HCT116 (cell line): ENCODE measurements at regions not wholly inside any gene's neighbourhood (a gene's known extent, or its start where the extent isn't known, plus 50 kb on each side); places are given as distances from the start of the nearest gene placed in this dataset.

Source experiments
- ATAC-seq: fragments of 200-7000 bp; cut with Tn5 transposase; 2 replicates; pipeline ENCODE4 v1.9.1; 2020; ENCODE audit warnings: mild to moderate bottlenecking, moderate library complexity
- BruUV-seq: library from RNA; stranded (reverse); fragments of 400-500 nt; replicated peaks from 2 replicates; lab custom pipeline; 2021; lab: Mats Ljungman, UMichigan
- CTCF ChIA-PET: fragments of 300-600 bp; sonication (Branson Sonifier 250); formaldehyde crosslinking; loops from one replicate; lab custom pipeline; 2021; ENCODE audit warnings: antibody characterized with exemption; lab: Charles Lee
- POLR2A ChIA-PET: fragments of 300-600, 350-600 bp; sonication (Branson Sonifier 250); formaldehyde crosslinking; loops from one replicate; lab custom pipeline; 2021; ENCODE audit warnings: antibody characterized with exemption; lab: Charles Lee
- RAD21 ChIA-PET, 2 experiments: fragments of 300-600 bp; sonication (Branson Sonifier 250); formaldehyde crosslinking; loops; one replicate each; lab custom pipeline; 2023; ENCODE audit warnings: low total read pairs in 2 of 2; ENCODE audit not compliant: uncharacterized antibody in 2 of 2, unreplicated experiment in 2 of 2, low non-redundant PET in 1 of 2; lab: Charles Lee
- DNase-seq: peaks from one replicate; pipeline ENCODE4 v3.0.0-alpha.2; 2010; ENCODE audit warnings: low read depth, low spot score
- H2AFZ ChIP-seq: fragments of 200-600 bp; shearing (Covaris generic), sonication (generic); 2 replicates; pipeline ENCODE4 v1.6.1; 2017; ENCODE audit warnings: low read depth, mixed run types, mixed read lengths, antibody characterized with exemption, low read length; ENCODE audit not compliant: poor library complexity, severe bottlenecking
- H3K27ac ChIP-seq: 2 replicates; pipeline ENCODE4 v1.5.1; 2012; ENCODE audit warnings: low read depth, low read length
- H3K27me3 ChIP-seq: fragments of 200-600 bp; sonication (generic); 2 replicates; pipeline ENCODE4 v1.6.1; 2016; ENCODE audit warnings: mixed run types, low read length, mixed read lengths; ENCODE audit not compliant: insufficient read depth
- H3K36me3 ChIP-seq, 2 experiments: fragments of 200-500 bp in 1 of 2; fragments of 200-600 bp in 1 of 2; sonication (Bioruptor generic) in 1 of 2; sonication (generic) in 1 of 2; 2 replicates each; pipeline versions ENCODE4 v1.5.1 to v1.6.1; 2014 to 2016; ENCODE audit warnings: low read length in 2 of 2, inconsistent platforms in 1 of 2, mixed read lengths in 1 of 2, mixed run types in 1 of 2; ENCODE audit not compliant: insufficient read depth in 2 of 2, control insufficient read depth in 1 of 2
- H3K4me1 ChIP-seq, 2 experiments: fragments of 200-600 bp in 1 of 2; sonication (generic) in 1 of 2; 2 replicates each; pipeline versions ENCODE4 v1.5.1 to v1.6.1; 2012 to 2017; ENCODE audit warnings: low read length in 2 of 2, inconsistent platforms in 1 of 2, mild to moderate bottlenecking in 1 of 2, mixed read lengths in 1 of 2, mixed run types in 1 of 2, moderate library complexity in 1 of 2; ENCODE audit not compliant: insufficient read depth in 2 of 2, control insufficient read depth in 1 of 2
- H3K4me2 ChIP-seq: fragments of 200-600 bp; sonication (generic); 2 replicates; pipeline ENCODE4 v1.6.1; 2017; ENCODE audit warnings: mixed run types, low read length, mixed read lengths
- H3K4me3 ChIP-seq, 2 experiments: fragments of 200-600 bp in 1 of 2; sonication (generic) in 1 of 2; replicated peaks in 1 of 2; 2 replicates each; pipeline ENCODE4 v1.5.1; 2011 to 2016; ENCODE audit warnings: low read length in 2 of 2, control low read depth in 1 of 2, low read depth in 1 of 2, mild to moderate bottlenecking in 1 of 2, mixed read lengths in 1 of 2, mixed run types in 1 of 2
- H3K79me2 ChIP-seq: fragments of 200-600 bp; sonication (generic); 2 replicates; pipeline ENCODE4 v1.6.1; 2017; ENCODE audit warnings: mild to moderate bottlenecking, mixed run types, low read length, moderate library complexity, mixed read lengths; ENCODE audit not compliant: insufficient read depth
- H3K9ac ChIP-seq: fragments of 200-600 bp; sonication (generic); 2 replicates; pipeline ENCODE4 v1.6.1; 2016; ENCODE audit warnings: low read length, mixed read lengths
- H3K9me2 ChIP-seq: fragments of 200-600 bp; sonication (generic), shearing (Covaris generic); 2 replicates; pipeline ENCODE4 v1.6.1; 2017; ENCODE audit warnings: mixed run types, mild to moderate bottlenecking, moderate library complexity; ENCODE audit not compliant: insufficient read depth
- H3K9me3 ChIP-seq, 2 experiments: fragments of 200-500 bp in 1 of 2; fragments of 200-600 bp in 1 of 2; sonication (Bioruptor generic) in 1 of 2; sonication (generic) in 1 of 2; 2 replicates each; pipeline ENCODE4 v1.6.1; 2014 to 2017; ENCODE audit warnings: low read length in 2 of 2, mixed read lengths in 2 of 2, inconsistent platforms in 1 of 2, low read depth in 1 of 2, mild to moderate bottlenecking in 1 of 2, mixed run types in 1 of 2, moderate library complexity in 1 of 2; ENCODE audit not compliant: control insufficient read depth in 1 of 2, insufficient read depth in 1 of 2
- H4K20me1 ChIP-seq: fragments of 200-600 bp; sonication (generic), shearing (Covaris generic); 2 replicates; pipeline ENCODE4 v1.6.1; 2017; ENCODE audit warnings: mixed run types, mild to moderate bottlenecking, moderate library complexity; ENCODE audit not compliant: insufficient read depth
- ATF3 ChIP-seq: IDR thresholded peaks from 2 replicates; pipeline ENCODE4 v1.6.1; 2012
- CBX3 ChIP-seq: IDR thresholded peaks from 2 replicates; pipeline ENCODE4 v1.6.1; 2012; ENCODE audit warnings: low read depth
- CEBPB ChIP-seq: IDR thresholded peaks from 2 replicates; pipeline ENCODE4 v1.6.1; 2012; ENCODE audit warnings: low read depth
- EGR1 ChIP-seq: IDR thresholded peaks from 2 replicates; pipeline ENCODE4 v1.6.1; 2012; ENCODE audit warnings: low read depth
- ELF1 ChIP-seq: IDR thresholded peaks from 2 replicates; pipeline ENCODE4 v1.6.1; 2012; ENCODE audit warnings: low read depth, borderline replicate concordance
- EZH2 ChIP-seq: fragments of 200-600 bp; sonication (generic); IDR thresholded peaks from 2 replicates; pipeline ENCODE4 v1.6.1; 2017; ENCODE audit warnings: antibody characterized with exemption, mixed run types
- EZH2phosphoT487 ChIP-seq: fragments of 200-600 bp; IDR thresholded peaks from 2 replicates; pipeline ENCODE4 v1.6.1; 2018; ENCODE audit warnings: antibody characterized with exemption, borderline replicate concordance
- FOSL1 ChIP-seq: IDR thresholded peaks from 2 replicates; pipeline ENCODE4 v1.6.1; 2012; ENCODE audit warnings: low read depth
- JUND ChIP-seq: IDR thresholded peaks from 2 replicates; pipeline ENCODE4 v1.6.1; 2012
- POLR2A ChIP-seq: IDR thresholded peaks from 2 replicates; pipeline ENCODE4 v1.7.0; 2011; ENCODE audit warnings: borderline replicate concordance; ENCODE audit not compliant: insufficient read depth, insufficient read length; ENCODE audit errors: extremely low read depth
- POLR2AphosphoS5 ChIP-seq: IDR thresholded peaks from 2 replicates; pipeline ENCODE4 v1.6.1; 2011; ENCODE audit warnings: mild to moderate bottlenecking, low read depth, low read length, moderate library complexity
- RAD21 ChIP-seq: IDR thresholded peaks from 2 replicates; pipeline ENCODE4 v1.6.1; 2012; ENCODE audit warnings: low read depth, mild to moderate bottlenecking
- REST ChIP-seq: IDR thresholded peaks from 2 replicates; pipeline ENCODE4 v1.6.1; 2012; ENCODE audit warnings: low read depth
- SP1 ChIP-seq: IDR thresholded peaks from 2 replicates; pipeline ENCODE4 v1.6.1; 2012; ENCODE audit warnings: low read depth
- SRF ChIP-seq: IDR thresholded peaks from 2 replicates; pipeline ENCODE4 v1.6.1; 2012; ENCODE audit warnings: low read depth
- TCF7L2 ChIP-seq: IDR thresholded peaks from 2 replicates; pipeline ENCODE4 v1.7.0; 2011; ENCODE audit warnings: borderline replicate concordance, inconsistent platforms; ENCODE audit not compliant: insufficient read depth, insufficient read length; ENCODE audit errors: extremely low read depth
- YY1 ChIP-seq: IDR thresholded peaks from 2 replicates; pipeline ENCODE4 v1.6.1; 2011; ENCODE audit warnings: low read length, low read depth, moderate library complexity, mild to moderate bottlenecking; ENCODE audit not compliant: insufficient replicate concordance; ENCODE audit errors: extremely low read depth
- ZBTB33 ChIP-seq: IDR thresholded peaks from 2 replicates; pipeline ENCODE4 v1.6.1; 2011; ENCODE audit warnings: mild to moderate bottlenecking, low read length, moderate library complexity; ENCODE audit not compliant: insufficient replicate concordance; ENCODE audit errors: extremely low read depth
- ZFX ChIP-seq: fragments of 450-650 bp; IDR thresholded peaks from 2 replicates; pipeline ENCODE4 v1.6.1; 2017
- intact Hi-C: fragments of 100-400 bp; cut with micrococcal nuclease; formaldehyde crosslinking; loops from 2 replicates; pipeline ENCODE4 v1.10.0; 2022

- intact Hi-C loops = no loop called here
- Histone ChIP-seq H3K4me2 (no peak overlapping the region), H2AFZ (no peak overlapping the region), H3K79me2 (no peaks in the 10 kb centered on the region), H3K9me2 (no peaks in the 10 kb centered on the region), H3K36me3 (no peaks in the 10 kb centered on the region), H3K27me3 (0 out of 2 replicates have a peak, but pooled peaks cover 4% of the 10 kb centered on the region), H3K4me1 (peaks cover 3 to 6% of the 10 kb centered on the region in 2 experiments; a peak in 3 of 4 replicates), H3K9ac (no peak overlapping the region), H3K4me3 (no peak overlapping the region), H3K9me3 (no peaks in the 10 kb centered on the region), H4K20me1 (no peaks in the 10 kb centered on the region), H3K27ac (no peak overlapping the region)
- TF ChIP-seq JUND (no peak), ELF1 (no peak), TCF7L2 (no peak), YY1 (no peak), FOSL1 (no peak), EZH2phosphoT487 (no peak), SP1 (no peak), POLR2A (no peak), ATF3 (no peak), CBX3 (no peak), SRF (no peak), REST (no peak), POLR2AphosphoS5 (no peak), ZFX (no peak), EZH2 (no peak), CEBPB (no peak), EGR1 (no peak), RAD21 (no peak), ZBTB33 (no peak)
- CTCF ChIA-PET = no interaction called here
- DNase-seq = no peak
- POLR2A ChIA-PET = no interaction called here
- no peak for ATAC-seq
- RAD21 ChIA-PET = no interaction called here
- no TSS peak for BruUV-seq
Measured at GRCh38 chr2:235165136-235165535, 213.3 kb downstream of the SH3BP4 start.
